ENCODE measurements at regions not wholly inside any gene's neighbourhood (a gene's known extent, or its start where the extent isn't known, plus 50 kb on each side); places are given as distances from the start of the nearest gene placed in this dataset.

- H3K27ac Mint-ChIP-seq, result no peak overlapping the region
- no peaks in the 10 kb centered on the region for H3K27me3 Mint-ChIP-seq
- intact Hi-C loops (cut with micrococcal nuclease), result loop anchor here (1.0 to 2.0 kb wide), 2 partner anchors 10 to 304 kb away; no protein-coding TSS in a partner anchor
- H3K9me3 Mint-ChIP-seq, result peaks cover 3% of the 10 kb centered on the region
- TF ChIP-seq, protein P1, sequence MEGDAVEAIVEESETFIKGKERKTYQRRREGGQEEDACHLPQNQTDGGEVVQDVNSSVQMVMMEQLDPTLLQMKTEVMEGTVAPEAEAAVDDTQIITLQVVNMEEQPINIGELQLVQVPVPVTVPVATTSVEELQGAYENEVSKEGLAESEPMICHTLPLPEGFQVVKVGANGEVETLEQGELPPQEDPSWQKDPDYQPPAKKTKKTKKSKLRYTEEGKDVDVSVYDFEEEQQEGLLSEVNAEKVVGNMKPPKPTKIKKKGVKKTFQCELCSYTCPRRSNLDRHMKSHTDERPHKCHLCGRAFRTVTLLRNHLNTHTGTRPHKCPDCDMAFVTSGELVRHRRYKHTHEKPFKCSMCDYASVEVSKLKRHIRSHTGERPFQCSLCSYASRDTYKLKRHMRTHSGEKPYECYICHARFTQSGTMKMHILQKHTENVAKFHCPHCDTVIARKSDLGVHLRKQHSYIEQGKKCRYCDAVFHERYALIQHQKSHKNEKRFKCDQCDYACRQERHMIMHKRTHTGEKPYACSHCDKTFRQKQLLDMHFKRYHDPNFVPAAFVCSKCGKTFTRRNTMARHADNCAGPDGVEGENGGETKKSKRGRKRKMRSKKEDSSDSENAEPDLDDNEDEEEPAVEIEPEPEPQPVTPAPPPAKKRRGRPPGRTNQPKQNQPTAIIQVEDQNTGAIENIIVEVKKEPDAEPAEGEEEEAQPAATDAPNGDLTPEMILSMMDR (IDR thresholded peaks at IDR 0.05), result no peak
- H3K4me1 Mint-ChIP-seq, result peaks cover 29% of the 10 kb centered on the region
- ChIA-PET POLR2A (interaction anchor here (0.6 kb wide), 1 partner anchor 10 kb away, joined by 3 read pairs; no protein-coding TSS in a partner anchor), CTCF (no interaction called here)
- ATAC-seq (ENCODE audit: low read depth) (peak; percentile 68), DNase-seq (no peak)
- peak overlapping the region; percentile 24 for H3K4me3 Mint-ChIP-seq
- H3K36me3 Mint-ChIP-seq (ENCODE audit: low read depth), result no peaks in the 10 kb centered on the region
Measured at GRCh38 chr13:80039000-80039399, 301.9 kb downstream of the SPRY2 start.

- Mint-ChIP-seq H3K9me3 (peaks cover under 1% of the 10 kb centered on the region), H3K4me3 (no peak overlapping the region), H3K36me3 (ENCODE audit: low read depth) (no peaks in the 10 kb centered on the region), H3K4me1 (peaks cover 29% of the 10 kb centered on the region), H3K27ac (no peak overlapping the region), H3K27me3 (no peaks in the 10 kb centered on the region)
- ChIA-PET POLR2A (no interaction called here), CTCF (no interaction called here)
- intact Hi-C loops (cut with micrococcal nuclease), result loop anchor here (2.0 kb wide), 1 partner anchor 304 kb away; no protein-coding TSS in a partner anchor
- no peak for ATAC-seq (ENCODE audit: low read depth)
- no peak for DNase-seq
- TF ChIP-seq, protein P1 (IDR thresholded peaks at IDR 0.05), result no peak
Measured at GRCh38 chr13:80038371-80038770, 302.6 kb downstream of the SPRY2 start.

- ATAC-seq (ENCODE audit: low read depth), result no peak
- peaks cover 29% of the 10 kb centered on the region for H3K4me1 Mint-ChIP-seq
- no peaks in the 10 kb centered on the region for H3K36me3 Mint-ChIP-seq (ENCODE audit: low read depth)
- ChIA-PET CTCF (no interaction called here), POLR2A (no interaction called here)
- no peak overlapping the region for H3K4me3 Mint-ChIP-seq
- H3K27ac Mint-ChIP-seq, result no peak overlapping the region
- TF ChIP-seq, protein P1 (IDR thresholded peaks at IDR 0.05), result no peak
- intact Hi-C loops (cut with micrococcal nuclease), result no loop called here
- H3K9me3 Mint-ChIP-seq, result no peaks in the 10 kb centered on the region
- DNase-seq, result no peak
- no peaks in the 10 kb centered on the region for H3K27me3 Mint-ChIP-seq
Measured at GRCh38 chr13:80037505-80037888, 303.4 kb downstream of the SPRY2 start.

DNA sequence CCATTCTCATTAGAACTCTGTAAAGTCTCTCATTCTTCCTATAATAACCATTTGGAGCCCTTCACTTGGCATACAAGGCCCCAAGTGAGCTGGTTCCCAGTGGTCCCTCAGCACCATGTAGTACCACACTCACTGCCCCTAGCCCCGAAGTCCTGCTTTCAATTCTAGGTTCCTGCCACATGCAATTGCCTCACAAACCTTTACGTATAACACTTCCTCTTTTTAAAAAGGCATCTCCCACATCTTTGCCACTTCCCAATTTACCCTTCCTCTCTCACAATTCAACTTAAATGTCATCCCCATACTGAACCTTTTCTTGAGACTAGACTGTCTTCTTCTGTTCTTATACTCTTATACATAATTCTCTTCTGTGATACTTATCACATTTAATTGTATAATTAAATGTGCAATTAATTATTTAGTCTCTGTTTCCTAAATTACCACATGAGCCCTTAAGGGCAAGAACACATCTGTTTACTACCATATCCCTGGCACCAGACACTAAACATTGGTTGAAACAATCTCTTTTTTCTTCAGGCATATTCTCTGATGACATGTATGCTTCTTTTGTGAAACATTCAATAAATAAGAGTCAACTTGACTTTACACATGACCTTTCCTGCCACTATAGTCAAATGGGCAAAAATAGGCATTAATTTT lies 304.0 kb downstream of the SPRY2 start:
- peaks cover 29% of the 10 kb centered on the region for H3K4me1 Mint-ChIP-seq
- H3K36me3 Mint-ChIP-seq (ENCODE audit: low read depth), result no peaks in the 10 kb centered on the region
- CTCF ChIA-PET, result no interaction called here
- ATAC-seq (ENCODE audit: low read depth) (peak; percentile 65), DNase-seq (no peak)
- intact Hi-C loops (cut with micrococcal nuclease), result no loop called here
- POLR2A ChIA-PET, result no interaction called here
- peak overlapping the region; percentile 46 for H3K27ac Mint-ChIP-seq
- no peaks in the 10 kb centered on the region for H3K9me3 Mint-ChIP-seq
- no peaks in the 10 kb centered on the region for H3K27me3 Mint-ChIP-seq
- TF ChIP-seq, protein P1 (IDR thresholded peaks at IDR 0.05), result no peak
- peak overlapping the region; percentile 61 for H3K4me3 Mint-ChIP-seq

- ChIA-PET POLR2A (no interaction called here), CTCF (no interaction called here)
- Mint-ChIP-seq H3K27ac (no peak overlapping the region), H3K4me3 (no peak overlapping the region), H3K36me3 (ENCODE audit: low read depth) (no peaks in the 10 kb centered on the region), H3K27me3 (no peaks in the 10 kb centered on the region), H3K9me3 (no peaks in the 10 kb centered on the region), H3K4me1 (peaks cover 29% of the 10 kb centered on the region)
- intact Hi-C loops (cut with micrococcal nuclease), result no loop called here
- DNase-seq, result no peak
- ATAC-seq (ENCODE audit: low read depth), result no peak
- TF ChIP-seq, protein P1 (IDR thresholded peaks at IDR 0.05), result no peak
Measured at GRCh38 chr13:80035096-80035495, 305.8 kb downstream of the SPRY2 start.
